ENCODE measurements at regions not wholly inside any gene's neighbourhood (a gene's known extent, or its start where the extent isn't known, plus 50 kb on each side); places are given as distances from the start of the nearest gene placed in this dataset.

DNA sequence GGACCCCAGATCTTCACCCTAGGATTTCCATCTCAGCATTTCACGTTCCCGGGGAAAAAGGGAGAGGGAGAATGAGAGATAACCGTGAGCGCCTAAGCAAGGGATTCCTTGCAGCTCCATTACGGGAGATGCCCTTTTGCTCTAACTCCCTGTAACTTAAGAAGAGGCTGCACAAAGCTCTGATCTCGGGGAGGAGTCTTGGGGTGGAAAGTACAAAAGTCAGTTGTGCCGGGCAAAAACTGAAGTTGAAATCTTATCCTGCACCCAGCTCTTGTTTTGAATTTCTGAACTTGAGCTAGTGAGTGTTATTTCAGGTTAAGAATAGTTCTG, 256.4 kb upstream of the SOX21 start:
- ATAC-seq = no peak

DNA sequence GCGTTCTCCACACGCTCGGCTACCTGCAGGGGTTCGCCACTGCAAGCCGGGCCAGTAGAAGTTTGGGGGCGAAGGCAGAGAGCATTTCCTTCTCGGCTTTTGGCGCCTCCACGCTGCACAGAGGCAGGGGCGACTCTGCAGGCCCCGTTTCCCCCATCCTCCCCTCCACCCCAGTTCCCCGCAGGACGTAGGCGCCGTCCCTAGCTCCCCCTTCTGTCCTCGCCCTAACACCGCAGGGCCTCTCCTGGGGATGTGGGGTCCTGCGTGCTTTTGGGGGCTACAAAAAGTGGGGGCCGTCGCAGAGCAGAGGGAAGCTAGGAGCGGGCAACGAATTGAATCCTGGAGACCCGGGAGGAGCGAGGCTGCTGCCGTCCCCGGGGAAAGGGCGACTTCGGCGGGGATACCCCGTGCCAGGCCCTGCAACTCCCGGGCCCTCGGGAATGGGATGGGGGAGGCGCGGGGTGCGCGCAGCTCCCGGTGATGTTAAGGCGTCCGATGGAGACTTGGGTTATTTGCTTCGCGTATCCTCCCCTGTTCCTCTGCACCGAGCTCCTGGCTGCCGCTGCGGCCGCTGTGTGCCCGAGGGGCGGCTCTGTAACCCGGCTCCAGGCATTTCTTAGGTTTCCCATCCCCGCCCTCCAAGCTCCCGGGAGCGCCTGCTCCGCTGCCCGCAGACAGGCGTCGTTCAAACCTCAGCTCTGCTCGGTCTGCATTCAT, 255.9 kb upstream of the SOX21 start:
- peak; percentile 59 for ATAC-seq

DNA sequence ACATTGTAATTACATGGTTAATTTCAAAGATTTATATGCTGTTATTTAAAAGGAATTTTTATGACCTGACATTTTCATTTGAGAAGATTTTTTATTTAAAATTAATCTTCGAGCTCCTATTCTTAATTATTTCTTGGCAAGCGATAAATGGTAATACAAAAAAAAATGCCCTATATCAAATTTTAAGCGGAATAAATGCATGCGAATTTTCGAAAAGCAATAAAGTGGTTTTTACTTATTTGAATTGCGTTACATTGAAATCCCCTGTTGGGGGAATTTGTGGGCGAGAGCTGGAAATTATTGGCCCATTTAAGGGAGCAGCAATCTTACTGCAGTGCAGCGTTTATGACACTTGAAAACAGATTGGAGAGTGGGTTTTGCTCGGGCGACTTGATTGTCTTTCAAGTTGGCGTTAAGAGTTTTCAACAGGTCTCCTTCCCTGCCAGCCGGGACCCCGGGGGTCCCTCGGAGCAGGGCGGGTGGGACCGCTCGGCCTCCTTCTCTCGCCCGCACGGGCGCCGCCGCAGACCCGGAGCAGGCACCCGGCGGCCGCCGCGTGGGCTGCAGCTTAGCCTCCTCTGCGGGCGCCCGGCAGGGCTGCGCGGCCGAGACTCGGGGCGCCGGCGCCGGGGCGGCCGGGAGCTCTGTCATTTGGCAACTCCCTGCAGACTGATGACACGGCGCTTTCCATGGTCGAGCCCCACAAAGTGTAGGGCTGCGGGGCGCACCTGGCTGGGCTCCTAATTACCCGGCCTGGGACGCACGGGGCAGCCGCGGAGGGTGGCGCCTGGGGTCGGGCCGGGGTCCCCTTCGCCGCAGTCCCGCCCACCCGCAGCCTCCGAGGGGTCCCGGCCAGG, 255.1 kb upstream of the SOX21 start:
- ATAC-seq = peak; percentile 84

DNA sequence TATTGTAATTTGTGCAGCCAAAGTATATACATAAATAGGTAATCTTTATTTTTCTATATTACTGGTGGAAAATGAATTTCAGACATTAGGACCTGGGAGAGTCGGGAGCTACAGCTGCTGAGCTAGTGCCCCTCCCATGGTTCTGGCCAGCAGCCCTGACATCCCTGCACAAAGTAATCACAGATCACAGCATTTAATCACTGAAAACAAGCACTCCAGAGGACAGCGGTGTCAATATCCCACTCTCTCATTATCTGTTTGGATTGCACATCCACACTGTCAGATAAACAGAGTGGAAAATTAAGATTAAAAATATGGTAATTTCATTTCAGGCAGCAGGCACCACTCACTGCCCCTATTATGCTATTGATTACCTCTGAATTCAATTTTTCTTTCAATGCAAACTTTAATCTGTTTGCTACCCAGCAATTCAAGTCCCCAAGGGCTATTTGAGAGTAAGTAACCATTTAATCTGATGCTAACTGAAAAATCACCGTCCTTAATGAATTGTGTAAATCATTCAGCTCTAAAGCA, 254.1 kb upstream of the SOX21 start:
- no peak for ATAC-seq

DNA sequence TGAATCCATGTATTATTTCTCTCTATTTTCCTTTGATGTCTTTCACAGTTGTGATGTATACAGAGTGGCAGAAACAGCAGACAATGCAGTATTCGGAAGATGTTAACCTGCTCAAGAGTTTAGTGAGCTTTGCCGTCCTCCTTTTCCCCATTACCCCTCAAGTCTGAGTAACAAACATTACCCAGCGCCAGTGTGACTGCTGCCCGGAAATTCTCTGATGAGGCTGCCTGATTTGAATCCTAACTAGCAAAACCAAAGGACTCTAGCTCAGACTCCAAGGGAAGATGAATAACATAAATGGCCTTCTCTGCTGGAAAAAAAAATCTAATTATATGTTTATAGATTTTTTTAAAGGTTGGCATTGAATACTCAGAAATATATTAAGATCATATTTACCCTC, 247.3 kb upstream of the SOX21 start:
- no peak for ATAC-seq

DNA sequence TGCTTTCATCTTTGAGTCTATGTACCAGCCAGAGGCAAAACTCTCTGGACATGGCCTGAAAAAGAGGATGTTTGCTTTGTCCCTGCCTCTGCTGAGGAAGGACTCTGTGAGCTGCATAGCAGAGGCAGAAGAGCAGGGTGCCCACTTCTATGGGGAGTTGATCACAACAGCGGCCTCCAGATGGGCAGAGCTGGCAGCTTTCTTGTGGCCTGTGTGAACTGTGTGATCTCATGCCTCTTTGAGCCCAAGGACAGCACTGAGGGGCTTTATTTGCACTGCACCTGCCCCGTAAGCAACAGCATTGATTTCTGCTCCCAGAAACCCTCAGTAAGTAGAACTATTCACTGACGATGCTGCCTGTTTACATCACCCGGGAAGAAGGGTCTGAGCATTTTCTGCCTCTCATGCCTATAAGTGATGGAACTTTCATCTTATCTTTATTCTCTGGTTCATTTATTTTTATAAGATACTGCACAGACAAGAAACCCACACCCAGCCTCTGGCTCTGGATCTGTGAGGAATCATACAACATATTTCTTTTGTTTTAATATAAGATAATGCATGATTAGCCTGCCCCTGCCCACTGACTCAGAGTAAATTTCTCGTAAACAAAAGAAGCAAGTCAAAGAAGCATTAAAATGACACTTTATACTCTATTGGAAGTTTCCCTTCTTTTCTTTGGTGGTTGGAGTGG, 244.2 kb upstream of the SOX21 start:
- ATAC-seq = no peak

DNA sequence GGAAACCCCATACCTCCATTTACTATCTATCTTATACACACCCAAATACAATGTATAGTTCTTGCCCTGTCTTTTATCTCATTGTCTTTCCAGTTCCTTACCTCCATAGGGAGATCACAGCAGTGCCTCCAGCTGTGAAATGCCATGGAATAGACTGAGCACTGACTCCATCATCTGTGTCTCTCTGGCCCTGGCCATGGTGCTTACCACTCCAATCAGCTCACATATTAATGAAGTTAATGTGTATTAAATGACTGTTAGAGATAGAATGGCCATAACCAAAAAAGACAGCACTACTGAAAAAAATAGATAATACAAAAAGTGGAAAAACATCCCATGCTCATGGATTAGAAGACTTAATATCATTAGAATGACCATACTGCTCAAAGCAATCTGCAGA, 240.4 kb upstream of the SOX21 start:
- no peak for ATAC-seq

DNA sequence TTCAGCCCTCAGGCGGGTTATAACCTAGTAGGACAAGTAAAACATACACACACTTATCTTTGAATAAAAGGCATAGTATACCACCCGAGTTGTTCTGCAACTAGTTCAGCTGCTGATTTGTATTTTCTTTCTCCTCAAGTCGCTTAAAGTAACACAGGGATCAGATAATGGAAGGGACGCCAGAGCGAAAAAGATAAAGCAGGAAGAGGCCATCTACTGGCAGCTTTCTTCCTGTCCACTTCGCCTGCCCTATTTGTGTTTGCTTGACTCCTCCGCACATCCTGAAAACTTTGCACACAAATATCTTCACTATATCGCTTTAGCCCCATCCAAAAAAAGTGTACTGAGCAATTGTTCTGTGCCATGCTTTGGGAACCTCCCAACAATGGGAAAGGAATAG, 238.0 kb upstream of the SOX21 start:
- no peak for ATAC-seq

DNA sequence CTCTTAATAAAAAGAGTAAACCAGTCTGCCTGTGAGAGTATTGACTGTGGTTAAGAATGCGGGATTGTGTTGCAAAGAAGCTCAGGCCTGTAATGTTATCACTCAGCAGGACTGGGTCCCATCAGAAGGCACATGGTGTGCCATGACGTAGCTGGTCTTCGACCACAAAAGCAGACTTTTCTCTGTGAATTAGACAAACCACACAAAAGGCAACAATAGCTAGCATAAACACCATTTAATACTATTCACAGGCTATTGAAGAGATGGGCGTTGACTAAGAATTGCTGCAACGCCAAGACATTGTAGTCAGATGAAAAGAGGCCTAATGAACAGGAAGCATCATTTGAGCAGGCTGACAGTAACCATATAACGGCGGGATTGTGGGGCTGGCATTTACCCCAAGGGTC, 235.6 kb upstream of the SOX21 start:
- no peak for ATAC-seq

DNA sequence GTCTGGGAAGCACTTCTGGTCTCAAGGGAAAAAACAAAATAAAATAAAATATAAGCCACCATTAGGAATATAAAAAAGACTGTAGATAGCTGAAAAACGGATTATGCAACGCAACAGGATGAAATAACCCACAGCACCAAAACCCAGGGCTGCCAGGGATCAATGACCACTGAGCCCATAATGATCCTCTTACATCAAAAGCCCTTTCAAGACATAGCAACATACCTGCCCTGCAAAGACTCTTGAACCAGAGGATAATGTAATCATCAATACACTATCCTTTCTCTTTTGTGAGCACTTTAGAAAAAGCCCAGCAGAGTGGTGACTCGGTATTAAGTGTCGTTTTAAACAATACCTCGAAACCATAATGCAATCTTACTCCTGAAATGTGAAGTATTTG, 235.0 kb upstream of the SOX21 start:
- no peak for ATAC-seq

DNA sequence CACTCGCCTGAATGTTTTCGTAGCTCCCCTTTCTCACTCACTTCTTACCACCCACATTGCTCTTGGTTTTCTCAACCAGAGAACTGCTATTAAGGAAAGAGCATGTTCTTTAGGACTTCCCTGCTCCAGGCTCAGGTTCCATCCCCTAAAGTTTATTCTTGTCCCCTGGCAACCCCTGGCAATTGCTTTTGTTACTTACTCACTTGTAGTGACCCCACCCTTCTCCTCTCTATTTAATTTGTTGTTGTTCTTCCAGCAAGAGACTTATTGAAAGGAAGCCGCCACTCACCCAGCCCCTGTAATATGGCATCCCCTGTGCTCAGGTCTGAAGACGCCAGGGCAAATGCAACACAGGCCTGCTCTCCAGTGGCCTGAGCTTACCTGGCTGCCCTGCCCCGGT, 233.7 kb upstream of the SOX21 start:
- no peak for ATAC-seq

DNA sequence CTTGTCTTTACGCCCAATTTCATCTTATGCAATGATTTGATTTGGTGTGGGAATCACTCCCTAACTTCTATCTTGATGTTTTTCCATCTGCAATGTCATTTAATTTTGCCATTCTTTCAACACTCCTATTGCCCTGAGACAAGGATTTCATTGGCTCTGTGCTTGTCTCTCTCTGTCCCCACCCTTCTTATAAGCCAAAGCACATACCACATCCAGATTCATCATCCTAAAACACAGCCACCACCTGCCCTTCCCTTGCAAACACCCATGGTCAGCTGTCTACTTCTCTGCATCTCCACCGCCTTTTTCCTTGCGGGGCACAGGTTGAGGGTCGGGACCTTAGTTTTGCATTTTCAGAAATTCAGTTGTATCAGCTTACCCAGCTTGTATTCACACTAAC, 225.8 kb upstream of the SOX21 start:
- no peak for ATAC-seq

DNA sequence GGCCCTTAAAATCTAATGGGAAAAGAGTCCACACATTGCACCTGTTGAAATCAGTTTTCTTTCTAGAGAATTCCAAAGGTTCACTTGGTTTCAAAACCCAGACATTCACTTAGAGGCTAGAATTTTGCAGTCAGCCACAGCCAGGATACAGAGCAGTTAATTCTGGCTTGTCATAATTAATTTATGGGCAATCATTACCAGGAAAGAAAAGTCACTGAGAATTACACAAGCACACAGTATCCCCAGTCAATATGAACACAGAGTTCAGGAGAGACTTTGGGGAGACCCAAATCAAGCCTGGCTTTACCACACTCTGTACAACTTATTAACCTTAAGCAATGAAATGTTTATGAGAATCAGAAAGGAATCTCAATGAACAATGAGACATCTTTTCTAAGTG, 224.3 kb upstream of the SOX21 start:
- ATAC-seq = no peak

DNA sequence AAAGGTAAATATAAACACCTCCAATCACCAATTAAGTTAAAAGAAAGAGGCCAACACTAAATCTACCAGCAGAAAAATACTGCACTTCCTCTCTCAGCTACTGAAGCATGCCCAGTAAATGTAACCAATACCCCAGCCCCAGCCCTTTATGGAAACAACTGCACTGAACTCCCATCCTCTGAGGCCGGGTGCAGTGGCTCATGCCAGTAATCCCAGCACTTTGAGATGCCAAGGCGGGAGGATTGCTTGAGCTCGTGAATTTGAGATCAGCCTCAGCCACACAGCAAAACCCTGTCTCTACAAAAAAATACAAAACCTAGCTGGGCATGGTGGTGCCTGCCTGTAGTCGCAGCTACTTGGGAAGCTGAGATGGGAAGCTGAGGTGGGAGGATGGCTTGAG, 221.6 kb upstream of the SOX21 start:
- no peak for ATAC-seq

DNA sequence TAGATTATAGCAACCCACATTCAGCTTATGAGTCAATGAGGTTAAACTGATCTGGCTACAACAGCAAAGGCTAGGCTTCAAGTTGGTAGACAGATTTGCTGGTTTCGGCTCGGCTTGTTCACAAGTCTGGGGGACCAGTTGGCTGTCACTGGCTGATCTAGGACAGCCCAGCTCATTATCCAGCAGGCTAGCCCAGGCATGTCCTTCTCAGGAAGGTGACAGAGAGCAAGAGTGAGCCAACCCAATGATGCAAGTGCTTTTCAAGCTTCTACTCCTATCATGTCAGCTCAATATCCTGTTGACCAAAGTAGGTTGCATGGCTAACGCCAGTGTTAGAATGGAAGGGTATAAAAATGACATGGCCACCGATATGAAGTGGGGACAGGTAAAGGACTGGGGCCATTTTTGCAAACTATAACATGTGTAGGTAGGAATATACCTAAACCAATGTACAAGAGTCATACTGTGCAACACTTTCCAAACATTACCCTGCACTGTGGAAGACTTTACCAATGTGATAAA, 220.9 kb upstream of the SOX21 start:
- ATAC-seq = no peak

DNA sequence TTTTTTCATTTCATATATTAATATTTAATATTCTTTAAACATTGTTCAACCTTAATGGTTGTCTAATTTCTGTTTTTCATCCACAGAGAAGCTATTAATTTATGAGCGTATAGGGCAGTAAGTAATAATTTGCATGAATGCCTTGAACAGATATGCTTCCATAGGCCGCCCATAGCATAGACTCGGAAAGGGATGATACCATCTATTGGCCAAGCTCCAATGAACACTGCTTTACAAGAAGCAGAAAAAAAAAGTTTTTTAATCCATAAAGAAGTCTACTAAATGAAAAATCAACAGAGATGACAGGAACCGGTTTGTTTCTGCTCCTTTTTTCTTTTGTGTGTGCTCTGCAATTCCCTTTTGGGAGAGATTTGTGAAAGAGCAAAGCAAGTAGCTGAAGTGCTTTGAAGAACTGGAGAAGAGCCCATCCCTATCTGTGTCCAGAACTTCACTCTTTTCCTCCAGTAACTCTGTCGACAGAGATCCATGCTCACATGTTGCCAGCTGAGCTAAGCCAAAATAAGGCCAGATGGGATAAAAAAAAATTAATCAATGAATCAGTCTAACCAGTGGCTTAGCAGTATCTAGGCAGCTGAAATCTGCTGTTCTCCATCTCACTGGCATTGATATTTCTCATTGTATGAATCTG, 215.9 kb upstream of the SOX21 start:
- ATAC-seq = no peak

DNA sequence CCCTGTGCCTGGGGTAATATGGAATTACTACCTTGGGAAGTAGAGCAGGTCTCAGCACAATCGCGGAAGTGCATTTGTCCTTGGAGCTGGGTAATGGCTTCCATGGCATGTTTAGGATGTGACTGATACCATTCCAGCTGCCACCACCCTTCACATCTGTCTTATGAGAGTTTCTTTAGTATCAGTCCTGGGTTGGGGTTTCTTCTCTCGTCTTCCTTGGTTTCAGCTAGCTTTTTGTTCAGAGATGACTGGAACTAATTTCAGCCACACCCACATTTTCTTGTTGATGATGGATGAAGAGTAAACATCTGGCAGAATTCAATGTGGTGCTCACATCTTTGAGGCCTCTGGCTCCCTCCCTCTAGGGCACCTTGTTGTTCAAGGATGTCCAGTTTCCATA, 212.9 kb upstream of the SOX21 start:
- no peak for ATAC-seq

DNA sequence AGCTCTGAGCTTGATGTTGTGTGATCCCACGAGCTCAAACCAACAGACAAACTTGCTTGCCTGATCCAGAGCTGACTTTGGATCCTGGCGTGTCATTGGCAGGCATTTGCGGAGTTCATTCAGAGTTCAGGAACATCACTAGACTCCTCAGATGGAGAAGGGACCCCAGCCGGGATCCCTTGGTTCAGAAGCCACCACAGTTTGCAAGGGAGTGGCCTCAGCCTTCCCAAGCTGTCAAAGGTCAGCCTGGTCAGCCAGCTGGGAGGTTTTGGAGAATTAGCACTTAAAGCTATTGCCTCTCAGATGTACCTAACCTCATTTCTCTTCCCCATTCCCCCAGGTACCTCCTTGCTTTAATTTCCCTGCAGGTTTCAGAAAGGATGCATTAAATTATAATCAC, 208.8 kb upstream of the SOX21 start:
- ATAC-seq = no peak

DNA sequence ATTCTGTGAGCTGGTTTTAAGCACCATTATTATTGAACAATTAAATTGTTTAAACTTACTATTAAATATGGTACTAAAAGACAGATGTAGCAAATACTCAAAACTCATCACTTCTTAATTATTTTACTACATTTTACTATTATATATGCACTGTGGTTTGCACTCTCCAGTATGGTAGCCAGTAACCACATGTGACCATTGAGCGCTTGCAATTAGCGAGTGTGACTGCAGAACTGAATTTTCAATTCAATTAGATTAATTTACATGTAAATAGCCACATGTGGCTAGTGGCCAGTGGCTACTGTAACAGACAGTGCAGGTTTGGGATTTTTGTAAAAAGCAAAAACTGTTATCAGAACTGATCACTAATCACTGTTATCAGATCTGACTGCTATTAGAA, 208.2 kb upstream of the SOX21 start:
- no peak for ATAC-seq

DNA sequence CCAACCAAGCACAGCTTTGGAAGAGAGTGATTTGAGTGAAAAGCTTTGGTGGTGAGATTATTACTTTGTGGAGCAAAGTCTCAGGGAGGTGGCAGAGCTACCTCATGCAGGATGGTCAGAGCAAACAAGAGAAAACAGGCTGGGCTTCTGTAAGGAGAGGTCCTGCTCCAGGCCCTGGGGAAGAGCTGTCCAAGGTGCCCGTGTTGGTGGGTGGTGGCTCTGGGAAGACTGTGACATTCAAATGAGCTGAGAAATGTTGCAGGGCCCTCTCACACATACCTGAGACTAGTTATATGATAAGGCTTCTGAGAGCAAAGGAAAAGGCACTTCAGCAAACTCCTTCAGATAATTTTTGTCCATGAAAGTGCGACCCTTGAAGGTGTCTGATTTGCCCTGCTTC, 205.5 kb upstream of the SOX21 start:
- ATAC-seq = no peak

DNA sequence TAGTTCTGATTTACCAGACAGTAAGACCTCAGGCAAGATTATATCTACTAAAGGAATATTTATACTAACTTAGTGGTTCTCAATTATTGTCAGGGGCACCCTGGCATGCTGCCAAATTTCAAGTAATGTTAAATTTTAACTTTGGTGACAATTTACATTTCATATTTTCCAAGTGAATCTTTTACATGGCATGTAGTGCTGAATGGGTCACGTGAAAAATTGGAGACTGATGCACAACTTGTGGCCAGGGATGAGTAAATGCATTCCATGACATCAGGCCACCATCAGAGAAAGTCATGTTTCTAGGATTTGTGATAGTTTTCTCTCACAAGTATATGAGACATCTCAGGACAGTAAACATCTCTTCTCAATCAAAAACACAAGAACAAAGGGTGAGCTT, 202.6 kb upstream of the SOX21 start:
- no peak for ATAC-seq

DNA sequence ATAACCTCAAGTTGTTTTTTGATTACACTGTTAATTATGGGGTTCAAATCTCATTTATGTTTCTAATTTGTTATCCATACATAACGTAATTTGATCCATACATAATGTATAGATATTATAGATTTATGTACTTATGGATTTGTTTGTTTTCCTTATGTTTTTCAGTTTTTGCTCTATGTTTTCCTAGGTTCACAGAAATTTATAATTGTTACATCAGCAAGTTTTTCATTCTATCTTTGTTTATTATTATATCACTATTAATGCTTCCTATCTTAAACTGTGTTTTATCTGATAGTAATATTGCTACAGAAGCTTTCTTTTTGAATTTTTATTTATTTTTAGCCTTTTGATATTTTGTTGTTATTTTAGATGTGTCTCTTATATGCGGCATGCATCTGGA, 194.3 kb upstream of the SOX21 start:
- ATAC-seq = no peak
